Sigmoid colon (tissue), 6 donors: ENCODE measurements at regions not wholly inside any gene's neighbourhood (a gene's known extent, or its start where the extent isn't known, plus 50 kb on each side); places are given as distances from the start of the nearest gene placed in this dataset.
A peak's percentile ranks its signal among the peaks of the same experiment; 100 is the strongest.

Experiments
- DNase-seq: peaks from one replicate; pipeline ENCODE4 v3.0.0-alpha.2; 2019
- H3K27ac ChIP-seq, 4 donors: fragments of 200-600 bp; sonication (generic); one replicate each; pipeline ENCODE4 v1.5.1; 2016 to 2019; ENCODE audit warnings: mild to moderate bottlenecking in 1 of 4
- H3K27me3 ChIP-seq, 3 donors: fragments of 200-600 bp; sonication (generic); one replicate each; pipeline ENCODE4 v1.5.1; 2019; ENCODE audit warnings: mild to moderate bottlenecking in 1 of 3
- H3K36me3 ChIP-seq, 4 donors: fragments of 200-600 bp; sonication (generic); one replicate each; pipeline ENCODE4 v1.5.1; 2016 to 2019
- H3K4me1 ChIP-seq, 4 donors: fragments of 200-600 bp; sonication (generic); one replicate each; pipeline ENCODE4 v1.5.1; 2017 to 2019
- H3K4me3 ChIP-seq, 4 donors: fragments of 200-600 bp; sonication (generic); one replicate each; pipeline ENCODE4 v1.5.1; 2017 to 2019; ENCODE audit warnings: mild to moderate bottlenecking in 2 of 4, moderate library complexity in 1 of 4
- H3K9me3 ChIP-seq, 4 donors: fragments of 200-600 bp in 3 of 4; sonication (generic) in 3 of 4; one replicate each; pipeline versions ENCODE4 v1.5.1 to v1.6.1; 2013 to 2019
- CTCF ChIP-seq, 4 experiments: fragments of 450-650 bp in 3 of 4; fragments of 200-600 bp in 1 of 4; IDR thresholded peaks; one replicate each; pipeline ENCODE4 v1.5.1; 2016 to 2019; ENCODE audit warnings: antibody characterized with exemption in 4 of 4, mild to moderate bottlenecking in 3 of 4, moderate library complexity in 2 of 4
- EP300 ChIP-seq, 4 donors: sonication (generic); formaldehyde crosslinking; IDR thresholded peaks; one replicate each; pipeline ENCODE4 v1.6.1; 2017; ENCODE audit warnings: antibody characterized with exemption in 4 of 4
- POLR2A ChIP-seq, 2 donors: fragments of 450-650 bp; IDR thresholded peaks; one replicate each; pipeline ENCODE4 v1.6.1; 2016; ENCODE audit warnings: antibody characterized with exemption in 2 of 2, mild to moderate bottlenecking in 2 of 2, moderate library complexity in 2 of 2
- POLR2AphosphoS5 ChIP-seq, 4 donors: sonication (generic); formaldehyde crosslinking; IDR thresholded peaks; one replicate each; pipeline ENCODE4 v1.6.1; 2017; ENCODE audit warnings: antibody characterized with exemption in 4 of 4
- WGBS, 2 donors: extraction: QIAGEN DNeasy Blood & Tissue Kit; methylation state at CpG; one replicate each; pipeline ENCODE4 v1.1.7; 2013; 5-methylcytosine and 5-hydroxymethylcytosine counted together
- intact Hi-C: fragments of 100-400 bp; cut with DNase I; formaldehyde crosslinking; loops from one replicate; pipeline ENCODE4 v1.15.1; 2023
- donor health status: healthy with polysubstance abuse.
- donor health status: healthy.

GRCh38 chr15:38878026-38878425 lies 313.4 kb upstream of the RASGRP1 start:
- peaks cover 0 to 29% (median 12%) of the 10 kb centered on the region in 4 donors for H3K4me1 ChIP-seq

GRCh38 chr15:38878926-38879325 lies 314.3 kb upstream of the RASGRP1 start:
- no peaks in the 10 kb centered on the region for H3K36me3 ChIP-seq
- H3K27ac ChIP-seq = peak overlapping the region in 2 of 4 donors; percentile 18 to 44
- no peak overlapping the region for H3K4me3 ChIP-seq
- no peaks in the 10 kb centered on the region for H3K9me3 ChIP-seq
- DNase-seq = no peak
- intact Hi-C loops = no loop called here
- WGBS, 2 donors = 83 to 84% methylated on average over 2 of the region's 2 CpGs
- H3K4me1 ChIP-seq = peaks cover 0 to 29% (median 12%) of the 10 kb centered on the region in 4 donors
- TF ChIP-seq CTCF (IDR thresholded peaks at IDR 0.05) (no peak), EP300 (IDR thresholded peaks at IDR 0.05) (no peak), POLR2A (IDR thresholded peaks at IDR 0.05) (no peak), POLR2AphosphoS5 (IDR thresholded peaks at IDR 0.05) (no peak)
- H3K27me3 ChIP-seq = no peaks in the 10 kb centered on the region

More at GRCh38 chr15:38878026-38878425, 313.4 kb upstream of the RASGRP1 start:
- no peak overlapping the region for H3K4me3 ChIP-seq
- H3K27me3 ChIP-seq = no peaks in the 10 kb centered on the region
- no peaks in the 10 kb centered on the region for H3K9me3 ChIP-seq
- intact Hi-C loops = no loop called here
- TF ChIP-seq EP300 (IDR thresholded peaks at IDR 0.05) (no peak), POLR2AphosphoS5 (IDR thresholded peaks at IDR 0.05) (no peak)
- H3K36me3 ChIP-seq = no peaks in the 10 kb centered on the region
- H3K27ac ChIP-seq = no peak overlapping the region
- DNase-seq = no peak

GRCh38 chr15:38879909-38880471 lies 315.4 kb upstream of the RASGRP1 start:
- Histone ChIP-seq H3K4me3 (no peak overlapping the region), H3K27ac (peak overlapping the region in 3 of 4 donors; percentile 18 to 49 (median 44)), H3K36me3 (no peaks in the 10 kb centered on the region), H3K27me3 (no peaks in the 10 kb centered on the region), H3K4me1 (peaks cover 0 to 33% (median 12%) of the 10 kb centered on the region in 4 donors), H3K9me3 (no peaks in the 10 kb centered on the region)
- WGBS, 2 donors = 82 to 87% methylated on average over 4 of the region's 4 CpGs
- TF ChIP-seq EP300 (IDR thresholded peaks at IDR 0.05) = no peak
- TF ChIP-seq POLR2A (IDR thresholded peaks at IDR 0.05) = no peak
- TF ChIP-seq CTCF (IDR thresholded peaks at IDR 0.05) = no peak
- peak in 3 of 4 donors; percentile 25 to 63 (median 52) for TF ChIP-seq POLR2AphosphoS5 (IDR thresholded peaks at IDR 0.05)
- DNase-seq = peak; percentile 89
- intact Hi-C loops = no loop called here

- H3K9me3 ChIP-seq = no peaks in the 10 kb centered on the region
- no peak for TF ChIP-seq POLR2AphosphoS5 (IDR thresholded peaks at IDR 0.05)
- TF ChIP-seq EP300 (IDR thresholded peaks at IDR 0.05) = no peak
- no peak for TF ChIP-seq CTCF (IDR thresholded peaks at IDR 0.05)
- TF ChIP-seq POLR2A (IDR thresholded peaks at IDR 0.05) = no peak
- intact Hi-C loops = no loop called here
- no peaks in the 10 kb centered on the region for H3K27me3 ChIP-seq
- H3K27ac ChIP-seq = peak overlapping the region in 1 of 4 donors; percentile 29
- H3K4me3 ChIP-seq = no peak overlapping the region
- 68 to 83% methylated on average over 3 of the region's 3 CpGs for WGBS, 2 donors
- H3K36me3 ChIP-seq = no peaks in the 10 kb centered on the region
- peaks cover 0 to 51% (median 28%) of the 10 kb centered on the region in 4 donors for H3K4me1 ChIP-seq
- DNase-seq = no peak
Observed at GRCh38 chr15:38882221-38882620, 317.6 kb upstream of the RASGRP1 start.

GRCh38 chr15:38883987-38884386 lies 319.4 kb upstream of the RASGRP1 start:
- H3K27ac ChIP-seq = no peak overlapping the region
- H3K9me3 ChIP-seq = no peaks in the 10 kb centered on the region
- TF ChIP-seq CTCF (IDR thresholded peaks at IDR 0.05) = no peak
- TF ChIP-seq EP300 (IDR thresholded peaks at IDR 0.05) = no peak
- no peak for TF ChIP-seq POLR2A (IDR thresholded peaks at IDR 0.05)
- no peak for TF ChIP-seq POLR2AphosphoS5 (IDR thresholded peaks at IDR 0.05)
- peaks cover 0 to 50% (median 29%) of the 10 kb centered on the region in 4 donors for H3K4me1 ChIP-seq
- intact Hi-C loops = no loop called here
- H3K27me3 ChIP-seq = no peaks in the 10 kb centered on the region
- H3K4me3 ChIP-seq = no peak overlapping the region
- H3K36me3 ChIP-seq = no peaks in the 10 kb centered on the region
- WGBS, 2 donors = 38 to 74% methylated on average over 1 of the region's 1 CpG
- no peak for DNase-seq
